Neural cell (in vitro differentiated cells): ENCODE measurements at regions not wholly inside any gene's neighbourhood (a gene's known extent, or its start where the extent isn't known, plus 50 kb on each side); places are given as distances from the start of the nearest gene placed in this dataset.

Experiments
- H2AFZ ChIP-seq: fragments of 200-600, 300-800 bp; sonication (generic), shearing (Covaris generic); 2 replicates; pipeline ENCODE4 v1.6.0; 2014; ENCODE audit warnings: low read depth, mild to moderate bottlenecking, antibody characterized with exemption, low read length, moderate library complexity
- H3F3A ChIP-seq: fragments of 200-600 bp; shearing (Covaris generic); 2 replicates; pipeline ENCODE4 v1.6.1; 2016; ENCODE audit warnings: mild to moderate bottlenecking, moderate library complexity, mixed read lengths, antibody characterized with exemption, low read length; ENCODE audit not compliant: insufficient read depth, poor library complexity, severe bottlenecking
- H3K27ac ChIP-seq: fragments of 200-600, 300-800 bp; sonication (generic), shearing (Covaris generic); 2 replicates; pipeline ENCODE4 v1.5.1; 2014; ENCODE audit warnings: mild to moderate bottlenecking, low read length, moderate library complexity
- H3K27me3 ChIP-seq: fragments of 300-800, 200-600 bp; sonication (generic), shearing (Covaris generic); 2 replicates; pipeline ENCODE4 v1.6.0; 2014; ENCODE audit warnings: mild to moderate bottlenecking, low read depth, low read length, moderate library complexity; ENCODE audit not compliant: insufficient read depth
- H3K36me3 ChIP-seq: fragments of 300-800, 200-600 bp; sonication (generic), shearing (Covaris generic); 2 replicates; pipeline ENCODE4 v1.5.1; 2014; ENCODE audit warnings: mild to moderate bottlenecking, antibody characterized with exemption, low read length, moderate library complexity; ENCODE audit not compliant: insufficient read depth
- H3K4me2 ChIP-seq: fragments of 300-800, 200-600 bp; sonication (generic), shearing (Covaris generic); 2 replicates; pipeline ENCODE4 v1.6.0; 2014; ENCODE audit warnings: mild to moderate bottlenecking, low read length
- H3K4me3 ChIP-seq: fragments of 300-800, 200-600 bp; sonication (generic), shearing (Covaris generic); 2 replicates; pipeline ENCODE4 v1.5.1; 2014; ENCODE audit warnings: mild to moderate bottlenecking, low read length, moderate library complexity
- H3K79me2 ChIP-seq: fragments of 200-600 bp; shearing (Covaris generic); replicated peaks from 2 replicates; pipeline ENCODE4 v1.6.0; 2014; ENCODE audit warnings: mild to moderate bottlenecking, low read length, moderate library complexity; ENCODE audit not compliant: insufficient read depth
- H3K9ac ChIP-seq: fragments of 300-800, 200-600 bp; sonication (generic), shearing (Covaris generic); 2 replicates; pipeline ENCODE4 v1.6.1; 2016; ENCODE audit warnings: mild to moderate bottlenecking, low read length, mixed read lengths
- H3K9me2 ChIP-seq: fragments of 200-600 bp; shearing (Covaris generic); 2 replicates; pipeline ENCODE4 v1.6.1; 2016; ENCODE audit warnings: mild to moderate bottlenecking, low read length, mixed read lengths; ENCODE audit not compliant: insufficient read depth
- H3K9me3 ChIP-seq: fragments of 200-600, 300-800 bp; sonication (generic), shearing (Covaris generic); 2 replicates; pipeline ENCODE4 v1.6.1; 2016; ENCODE audit warnings: mild to moderate bottlenecking, mixed run types, low read length, moderate library complexity, mixed read lengths
- H4K20me1 ChIP-seq: fragments of 200-600 bp; shearing (Covaris generic); 2 replicates; pipeline ENCODE4 v1.6.1; 2016; ENCODE audit warnings: mild to moderate bottlenecking, mixed run types; ENCODE audit not compliant: insufficient read depth
- EP300 ChIP-seq: fragments of 450-650 bp; conservative IDR thresholded peaks from 2 replicates; pipeline ENCODE4 v1.6.1; 2014; ENCODE audit warnings: antibody characterized with exemption, mild to moderate bottlenecking, moderate library complexity; ENCODE audit not compliant: poor library complexity, severe bottlenecking
- EZH2 ChIP-seq: fragments of 200-600, 300-800 bp; shearing (Covaris generic), sonication (generic); IDR thresholded peaks from 2 replicates; pipeline ENCODE4 v1.6.1; 2014; ENCODE audit warnings: antibody characterized with exemption, low read length, borderline replicate concordance, mild to moderate bottlenecking; ENCODE audit not compliant: insufficient read depth, poor library complexity, severe bottlenecking
- MXI1 ChIP-seq: fragments of 450-650 bp; conservative IDR thresholded peaks from 2 replicates; pipeline ENCODE4 v1.6.1; 2014; ENCODE audit warnings: antibody characterized with exemption, mild to moderate bottlenecking; ENCODE audit not compliant: poor library complexity, severe bottlenecking
- POLR2AphosphoS5 ChIP-seq: IDR thresholded peaks from 2 replicates; pipeline ENCODE4 v1.6.1; 2012
- RAD21 ChIP-seq: fragments of 450-650 bp; conservative IDR thresholded peaks from 2 replicates; pipeline ENCODE4 v1.6.1; 2014; ENCODE audit warnings: antibody characterized with exemption, mild to moderate bottlenecking, moderate library complexity
- REST ChIP-seq: IDR thresholded peaks from 2 replicates; pipeline ENCODE4 v1.6.1; 2012; ENCODE audit warnings: borderline replicate concordance
- SMC3 ChIP-seq: fragments of 450-650 bp; conservative IDR thresholded peaks from 2 replicates; pipeline ENCODE4 v1.6.1; 2014; ENCODE audit warnings: antibody characterized with exemption, mild to moderate bottlenecking, moderate library complexity; ENCODE audit not compliant: poor library complexity
- TAF1 ChIP-seq: IDR thresholded peaks from 2 replicates; pipeline ENCODE4 v1.6.1; 2012; ENCODE audit warnings: low read depth
- TF ChIP-seq, protein P1 (sequence below): fragments of 450-650 bp; IDR thresholded peaks from 2 replicates; pipeline ENCODE4 v1.5.1; 2014; ENCODE audit warnings: antibody characterized with exemption, mild to moderate bottlenecking, moderate library complexity; ENCODE audit not compliant: poor library complexity, severe bottlenecking

- Histone ChIP-seq H3K27ac (no peak overlapping the region), H3K4me2 (no peak overlapping the region), H3K27me3 (no peaks in the 10 kb centered on the region), H3K36me3 (no peaks in the 10 kb centered on the region), H3K9me2 (no peaks in the 10 kb centered on the region), H3K9ac (no peak overlapping the region), H3K79me2 (no peaks in the 10 kb centered on the region), H4K20me1 (no peaks in the 10 kb centered on the region), H2AFZ (no peak overlapping the region), H3K9me3 (no peaks in the 10 kb centered on the region), H3F3A (no peaks in the 10 kb centered on the region), H3K4me3 (no peak overlapping the region)
- TF ChIP-seq POLR2AphosphoS5, result no peak
- no peak for TF ChIP-seq REST
- TF ChIP-seq RAD21, result no peak
- no peak for TF ChIP-seq EZH2
- TF ChIP-seq EP300, result no peak
- TF ChIP-seq TAF1, result no peak
- TF ChIP-seq, protein P1, sequence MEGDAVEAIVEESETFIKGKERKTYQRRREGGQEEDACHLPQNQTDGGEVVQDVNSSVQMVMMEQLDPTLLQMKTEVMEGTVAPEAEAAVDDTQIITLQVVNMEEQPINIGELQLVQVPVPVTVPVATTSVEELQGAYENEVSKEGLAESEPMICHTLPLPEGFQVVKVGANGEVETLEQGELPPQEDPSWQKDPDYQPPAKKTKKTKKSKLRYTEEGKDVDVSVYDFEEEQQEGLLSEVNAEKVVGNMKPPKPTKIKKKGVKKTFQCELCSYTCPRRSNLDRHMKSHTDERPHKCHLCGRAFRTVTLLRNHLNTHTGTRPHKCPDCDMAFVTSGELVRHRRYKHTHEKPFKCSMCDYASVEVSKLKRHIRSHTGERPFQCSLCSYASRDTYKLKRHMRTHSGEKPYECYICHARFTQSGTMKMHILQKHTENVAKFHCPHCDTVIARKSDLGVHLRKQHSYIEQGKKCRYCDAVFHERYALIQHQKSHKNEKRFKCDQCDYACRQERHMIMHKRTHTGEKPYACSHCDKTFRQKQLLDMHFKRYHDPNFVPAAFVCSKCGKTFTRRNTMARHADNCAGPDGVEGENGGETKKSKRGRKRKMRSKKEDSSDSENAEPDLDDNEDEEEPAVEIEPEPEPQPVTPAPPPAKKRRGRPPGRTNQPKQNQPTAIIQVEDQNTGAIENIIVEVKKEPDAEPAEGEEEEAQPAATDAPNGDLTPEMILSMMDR, result no peak
- TF ChIP-seq SMC3, result no peak
- TF ChIP-seq MXI1, result no peak
Observed at GRCh38 chr15:93170329-93170728, 81.3 kb upstream of the RGMA start.

- Histone ChIP-seq H3F3A (no peaks in the 10 kb centered on the region), H3K4me3 (no peak overlapping the region)
- TF ChIP-seq EZH2, result no peak
- TF ChIP-seq, protein P1, result no peak
- TF ChIP-seq RAD21, result no peak
- no peak for TF ChIP-seq REST
- no peak for TF ChIP-seq POLR2AphosphoS5
- TF ChIP-seq EP300, result no peak
- no peak for TF ChIP-seq SMC3
- TF ChIP-seq MXI1, result no peak
- TF ChIP-seq TAF1, result no peak
Observed at GRCh38 chr15:93168910-93169309, 79.9 kb upstream of the RGMA start.

More at GRCh38 chr15:93168910-93169309, 79.9 kb upstream of the RGMA start:
- Histone ChIP-seq H4K20me1 (no peaks in the 10 kb centered on the region), H3K36me3 (no peaks in the 10 kb centered on the region), H3K4me2 (no peak overlapping the region), H3K27me3 (no peaks in the 10 kb centered on the region), H3K79me2 (no peaks in the 10 kb centered on the region), H3K9ac (no peak overlapping the region), H3K27ac (no peak overlapping the region), H3K9me2 (no peaks in the 10 kb centered on the region), H3K9me3 (no peaks in the 10 kb centered on the region), H2AFZ (no peak overlapping the region)
